ENCODE measurements at regions not wholly inside any gene's neighbourhood (a gene's known extent, or its start where the extent isn't known, plus 50 kb on each side); places are given as distances from the start of the nearest gene placed in this dataset.

GRCh38 chr2:63734510-63734909 is 107.2 kb upstream of the UGP2 start:
- no peaks in the 10 kb centered on the region for H3K27me3 Mint-ChIP-seq (ENCODE audit: insufficient read depth)
- no peak overlapping the region for H3K4me3 Mint-ChIP-seq
- H3K27ac Mint-ChIP-seq = peak overlapping the region; percentile 83; the same call in 1 of the 2 replicates
- TF ChIP-seq, protein P1, sequence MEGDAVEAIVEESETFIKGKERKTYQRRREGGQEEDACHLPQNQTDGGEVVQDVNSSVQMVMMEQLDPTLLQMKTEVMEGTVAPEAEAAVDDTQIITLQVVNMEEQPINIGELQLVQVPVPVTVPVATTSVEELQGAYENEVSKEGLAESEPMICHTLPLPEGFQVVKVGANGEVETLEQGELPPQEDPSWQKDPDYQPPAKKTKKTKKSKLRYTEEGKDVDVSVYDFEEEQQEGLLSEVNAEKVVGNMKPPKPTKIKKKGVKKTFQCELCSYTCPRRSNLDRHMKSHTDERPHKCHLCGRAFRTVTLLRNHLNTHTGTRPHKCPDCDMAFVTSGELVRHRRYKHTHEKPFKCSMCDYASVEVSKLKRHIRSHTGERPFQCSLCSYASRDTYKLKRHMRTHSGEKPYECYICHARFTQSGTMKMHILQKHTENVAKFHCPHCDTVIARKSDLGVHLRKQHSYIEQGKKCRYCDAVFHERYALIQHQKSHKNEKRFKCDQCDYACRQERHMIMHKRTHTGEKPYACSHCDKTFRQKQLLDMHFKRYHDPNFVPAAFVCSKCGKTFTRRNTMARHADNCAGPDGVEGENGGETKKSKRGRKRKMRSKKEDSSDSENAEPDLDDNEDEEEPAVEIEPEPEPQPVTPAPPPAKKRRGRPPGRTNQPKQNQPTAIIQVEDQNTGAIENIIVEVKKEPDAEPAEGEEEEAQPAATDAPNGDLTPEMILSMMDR (IDR thresholded peaks at IDR 0.05) = no peak
- H3K4me1 Mint-ChIP-seq (ENCODE audit: low read depth) = peaks cover 47% of the 10 kb centered on the region
- no peaks in the 10 kb centered on the region for H3K9me3 Mint-ChIP-seq
- DNase-seq = no peak
- H3K36me3 Mint-ChIP-seq (ENCODE audit: low read depth) = no peaks in the 10 kb centered on the region

DNA sequence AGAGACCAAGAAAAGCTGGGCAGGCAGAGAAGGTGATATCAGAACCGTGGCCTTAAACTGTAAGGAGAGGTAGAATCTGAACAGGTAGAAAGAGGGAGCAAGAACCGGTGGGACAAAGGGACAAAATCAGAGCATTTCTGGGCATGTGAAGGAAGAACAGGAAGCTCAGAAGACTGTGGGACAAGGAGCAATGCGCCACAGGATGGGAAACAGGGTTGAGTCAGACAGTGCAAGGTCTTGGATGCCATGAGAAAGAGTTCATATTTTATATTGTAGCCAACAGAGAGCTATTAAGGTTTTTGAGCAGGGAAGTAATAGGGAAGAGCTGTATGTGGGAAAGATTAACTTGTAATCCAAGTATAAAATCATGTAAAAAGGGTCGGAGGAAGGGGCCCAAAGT is 106.4 kb upstream of the UGP2 start:
- peak overlapping the region; percentile 24 for H3K4me3 Mint-ChIP-seq
- peak overlapping the region; percentile 83 for H3K27ac Mint-ChIP-seq
- TF ChIP-seq, protein P1 (IDR thresholded peaks at IDR 0.05) = no peak
- no peaks in the 10 kb centered on the region for H3K27me3 Mint-ChIP-seq (ENCODE audit: insufficient read depth)
- H3K4me1 Mint-ChIP-seq (ENCODE audit: low read depth) = peaks cover 48% of the 10 kb centered on the region
- no peaks in the 10 kb centered on the region for H3K9me3 Mint-ChIP-seq
- no peak for DNase-seq
- H3K36me3 Mint-ChIP-seq (ENCODE audit: low read depth) = no peaks in the 10 kb centered on the region

DNA sequence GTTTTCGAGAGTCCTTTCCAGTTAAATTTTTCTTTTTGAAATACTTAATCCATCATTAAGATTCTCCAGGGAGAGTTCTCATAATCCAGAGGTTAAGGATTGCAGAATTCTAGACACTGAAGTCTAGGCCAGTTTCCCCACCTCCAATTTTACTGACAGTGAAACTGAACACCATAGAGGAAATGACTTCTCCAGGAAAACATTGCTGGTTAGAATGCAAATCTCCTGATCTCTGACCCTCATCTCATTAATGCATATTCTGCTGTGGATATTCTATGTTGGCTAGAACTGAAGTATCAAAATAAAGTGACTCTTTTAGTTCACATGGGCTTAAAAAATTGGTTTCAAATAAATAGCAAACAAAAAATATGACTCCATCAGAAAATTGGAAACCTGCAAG is 105.8 kb upstream of the UGP2 start:
- H3K36me3 Mint-ChIP-seq (ENCODE audit: low read depth) = no peaks in the 10 kb centered on the region
- no peak for DNase-seq
- H3K9me3 Mint-ChIP-seq = no peaks in the 10 kb centered on the region
- peaks cover 54% of the 10 kb centered on the region for H3K4me1 Mint-ChIP-seq (ENCODE audit: low read depth)
- peak overlapping the region; percentile 18 for H3K4me3 Mint-ChIP-seq
- TF ChIP-seq, protein P1 (IDR thresholded peaks at IDR 0.05) = no peak
- H3K27me3 Mint-ChIP-seq (ENCODE audit: insufficient read depth) = no peaks in the 10 kb centered on the region
- H3K27ac Mint-ChIP-seq = peak overlapping the region; percentile 72

DNA sequence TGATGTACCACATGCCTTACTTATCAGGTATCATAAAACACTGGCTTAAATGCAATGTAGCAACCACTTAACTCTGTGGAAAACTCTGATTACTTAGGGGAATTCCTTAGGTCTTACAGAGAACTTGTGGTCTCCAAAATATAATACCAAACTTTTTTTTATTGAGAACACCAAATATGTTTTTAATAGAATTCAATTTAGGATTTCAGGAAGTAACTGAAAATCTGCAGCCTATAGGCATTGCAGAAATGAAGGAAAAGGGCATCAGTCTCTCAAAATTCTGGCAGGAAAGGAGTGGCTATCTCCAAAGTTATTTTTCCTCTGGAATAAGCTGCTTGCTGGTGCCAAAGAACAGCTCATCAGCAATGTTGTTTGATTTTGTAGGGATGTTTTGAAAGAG is 105.3 kb upstream of the UGP2 start:
- Mint-ChIP-seq H3K27ac (peak overlapping the region; percentile 72), H3K4me1 (ENCODE audit: low read depth) (peaks cover 59% of the 10 kb centered on the region), H3K9me3 (no peaks in the 10 kb centered on the region), H3K27me3 (ENCODE audit: insufficient read depth) (no peaks in the 10 kb centered on the region), H3K4me3 (peak overlapping the region; percentile 41), H3K36me3 (ENCODE audit: low read depth) (no peaks in the 10 kb centered on the region)
- DNase-seq = peak; percentile 17
- TF ChIP-seq, protein P1 (IDR thresholded peaks at IDR 0.05) = no peak

DNA sequence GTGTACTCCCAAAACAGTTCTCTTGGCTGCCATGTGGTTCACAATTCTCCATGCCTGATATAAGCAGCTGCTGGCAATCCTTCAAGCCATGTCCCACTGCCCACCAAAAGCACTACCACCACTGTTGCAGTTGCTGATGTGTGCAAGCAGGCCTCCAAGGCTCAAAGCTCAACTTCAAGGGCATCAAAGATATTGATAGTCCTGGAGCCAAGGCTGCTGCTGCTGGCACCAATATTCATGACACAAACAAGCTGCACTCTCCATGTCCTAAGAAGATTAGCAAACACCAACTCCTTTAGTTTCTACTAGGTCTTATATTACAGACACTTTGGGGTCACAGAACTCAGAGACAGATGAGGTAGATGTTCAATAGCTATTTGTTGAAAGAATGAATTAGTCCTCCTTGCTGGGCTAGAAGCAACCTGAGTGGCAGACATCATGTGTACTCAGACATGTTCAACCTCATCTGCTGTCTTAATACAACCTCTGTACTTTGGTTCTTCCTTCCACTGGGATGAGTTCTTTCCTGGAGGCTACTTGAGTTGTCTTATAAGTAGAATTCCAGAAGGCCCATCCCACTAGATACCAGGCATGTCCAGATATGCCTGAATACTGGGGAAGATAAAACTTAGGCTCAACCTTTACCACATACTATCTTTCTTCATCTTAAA is 104.5 kb upstream of the UGP2 start:
- Mint-ChIP-seq H3K4me3 (peak overlapping the region; percentile 41), H3K27ac (peak overlapping the region; percentile 72), H3K36me3 (ENCODE audit: low read depth) (no peaks in the 10 kb centered on the region), H3K9me3 (no peaks in the 10 kb centered on the region), H3K27me3 (ENCODE audit: insufficient read depth) (no peaks in the 10 kb centered on the region), H3K4me1 (ENCODE audit: low read depth) (peaks cover 67% of the 10 kb centered on the region)
- TF ChIP-seq, protein P1 (IDR thresholded peaks at IDR 0.05) = no peak
- no peak for DNase-seq

Data from HFFc6 (cell line).